GM23338 (cell line): ENCODE measurements at regions not wholly inside any gene's neighbourhood (a gene's known extent, or its start where the extent isn't known, plus 50 kb on each side); places are given as distances from the start of the nearest gene placed in this dataset.

Source experiments
- CREB1 ChIP-seq: fragments of 250-450 bp; sonication (Bioruptor Pico); IDR thresholded peaks from 2 replicates; pipeline ENCODE4 v1.5.0; 2020; ENCODE audit warnings: low read depth, mild to moderate bottlenecking, moderate library complexity
- CTCF ChIP-seq, 2 experiments: fragments of 200-600 bp in 1 of 2; sonication (generic) in 1 of 2; conservative IDR thresholded peaks; 2 replicates each; pipeline versions ENCODE4 v1.5.1 to v1.6.1; 2016 to 2017; ENCODE audit warnings: antibody characterized with exemption in 2 of 2, low read depth in 2 of 2, mild to moderate bottlenecking in 2 of 2, moderate library complexity in 1 of 2
- EZH2 ChIP-seq: fragments of 200-600 bp; sonication (generic); IDR thresholded peaks from one replicate; pipeline ENCODE4 v1.8.0; 2017; ENCODE audit warnings: antibody characterized with exemption, mild to moderate bottlenecking, low read depth; ENCODE audit not compliant: unreplicated experiment
- EZH2phosphoT487 ChIP-seq: fragments of 200-600 bp; sonication (generic); IDR thresholded peaks from one replicate; pipeline ENCODE4 v1.8.1; 2018; ENCODE audit warnings: antibody characterized with exemption; ENCODE audit not compliant: unreplicated experiment
- JUNB ChIP-seq: IDR thresholded peaks from one replicate; pipeline ENCODE4 v1.6.1; 2016; ENCODE audit warnings: antibody characterized with exemption; ENCODE audit not compliant: unreplicated experiment
- POLR2AphosphoS5 ChIP-seq: IDR thresholded peaks from 2 replicates; pipeline ENCODE4 v1.6.1; 2016; ENCODE audit warnings: antibody characterized with exemption, low read depth
- REST ChIP-seq: IDR thresholded peaks from one replicate; pipeline ENCODE4 v1.6.1; 2018; ENCODE audit warnings: antibody characterized with exemption; ENCODE audit not compliant: unreplicated experiment
- STAT1 ChIP-seq: IDR thresholded peaks from one replicate; pipeline ENCODE4 v1.6.1; 2016; ENCODE audit warnings: antibody characterized with exemption; ENCODE audit not compliant: unreplicated experiment
- ZNF114 ChIP-seq: fragments of 250-450 bp; sonication (Bioruptor Pico); IDR thresholded peaks from 2 replicates; pipeline ENCODE4 v1.5.0; 2020; ENCODE audit warnings: mild to moderate bottlenecking, moderate library complexity
- ZNF331 ChIP-seq: fragments of 250-450 bp; sonication (Bioruptor Pico); IDR thresholded peaks from 2 replicates; pipeline ENCODE4 v1.5.0; 2020; ENCODE audit warnings: low read depth, mild to moderate bottlenecking, moderate library complexity
- TF ChIP-seq, protein P1 (sequence below): IDR thresholded peaks from 2 replicates; pipeline ENCODE4 v1.6.1; 2016; ENCODE audit warnings: antibody characterized with exemption

- TF ChIP-seq EZH2 (no peak), CTCF (conservative IDR thresholded peaks at IDR 0.05; ENCODE audit: low read depth in 2 of 2) (no peak), EZH2phosphoT487 (no peak), POLR2AphosphoS5 (no peak), STAT1 (no peak), REST (no peak), JUNB (no peak), ZNF331 (CRISPR knock-in tag) (no peak), ZNF114 (CRISPR knock-in tag) (no peak), CREB1 (CRISPR knock-in tag) (no peak)
- TF ChIP-seq, protein P1, sequence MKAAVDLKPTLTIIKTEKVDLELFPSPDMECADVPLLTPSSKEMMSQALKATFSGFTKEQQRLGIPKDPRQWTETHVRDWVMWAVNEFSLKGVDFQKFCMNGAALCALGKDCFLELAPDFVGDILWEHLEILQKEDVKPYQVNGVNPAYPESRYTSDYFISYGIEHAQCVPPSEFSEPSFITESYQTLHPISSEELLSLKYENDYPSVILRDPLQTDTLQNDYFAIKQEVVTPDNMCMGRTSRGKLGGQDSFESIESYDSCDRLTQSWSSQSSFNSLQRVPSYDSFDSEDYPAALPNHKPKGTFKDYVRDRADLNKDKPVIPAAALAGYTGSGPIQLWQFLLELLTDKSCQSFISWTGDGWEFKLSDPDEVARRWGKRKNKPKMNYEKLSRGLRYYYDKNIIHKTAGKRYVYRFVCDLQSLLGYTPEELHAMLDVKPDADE: no peak
Measured at GRCh38 chr1:215439549-215439948, 127.6 kb upstream of the KCTD3 start.
